ENCODE measurements at regions not wholly inside any gene's neighbourhood (a gene's known extent, or its start where the extent isn't known, plus 50 kb on each side); places are given as distances from the start of the nearest gene placed in this dataset.

GRCh38 chr5:173501922-173502321 is 114.5 kb downstream of the BOD1 start:
- H3K27me3 Mint-ChIP-seq: no peaks in the 10 kb centered on the region
- no peak overlapping the region for H3K27ac Mint-ChIP-seq
- peaks cover 8% of the 10 kb centered on the region for H3K4me1 Mint-ChIP-seq (ENCODE audit: unreplicated experiment)
- H3K9me3 Mint-ChIP-seq: no peaks in the 10 kb centered on the region
- no peaks in the 10 kb centered on the region for H3K36me3 Mint-ChIP-seq
- no peak overlapping the region for H3K4me3 Mint-ChIP-seq
- no peak for DNase-seq (ENCODE audit: extremely low spot score, unreplicated experiment)
- no peak for TF ChIP-seq CTCF (conservative IDR thresholded peaks at IDR 0.05)

DNA sequence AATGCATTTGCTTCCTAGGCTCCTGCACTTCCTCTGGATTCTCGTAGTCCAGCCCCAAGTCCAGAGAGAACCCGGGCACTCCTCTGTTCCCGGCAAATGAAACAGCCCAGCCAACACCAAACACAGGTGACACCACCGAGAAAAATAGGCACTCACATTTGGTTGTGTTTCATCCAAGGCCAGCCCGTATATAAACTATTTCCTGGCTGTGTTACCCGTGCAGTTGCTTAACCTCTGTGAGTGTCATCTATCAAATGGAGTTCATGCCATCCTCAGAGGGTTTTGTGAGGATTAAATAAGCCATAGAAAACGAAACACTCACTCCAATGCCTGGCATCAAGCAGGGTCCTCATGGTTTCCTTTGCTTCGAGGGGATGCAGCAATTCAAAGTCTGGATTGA is 115.2 kb downstream of the BOD1 start:
- Mint-ChIP-seq H3K27ac (no peak overlapping the region), H3K36me3 (no peaks in the 10 kb centered on the region), H3K4me3 (no peak overlapping the region), H3K9me3 (no peaks in the 10 kb centered on the region), H3K4me1 (ENCODE audit: unreplicated experiment) (peaks cover 8% of the 10 kb centered on the region), H3K27me3 (no peaks in the 10 kb centered on the region)
- DNase-seq (ENCODE audit: extremely low spot score, unreplicated experiment): no peak
- no peak for TF ChIP-seq CTCF (conservative IDR thresholded peaks at IDR 0.05)

- H3K27ac Mint-ChIP-seq: no peak overlapping the region
- peaks cover 8% of the 10 kb centered on the region for H3K4me1 Mint-ChIP-seq (ENCODE audit: unreplicated experiment)
Observed at GRCh38 chr5:173500213-173500560, 116.3 kb downstream of the BOD1 start.

GRCh38 chr5:173499471-173500212 is 116.8 kb downstream of the BOD1 start:
- Mint-ChIP-seq H3K27me3 (peaks cover 3% of the 10 kb centered on the region), H3K9me3 (no peaks in the 10 kb centered on the region), H3K27ac (no peak overlapping the region), H3K36me3 (no peaks in the 10 kb centered on the region), H3K4me1 (ENCODE audit: unreplicated experiment) (peaks cover 8% of the 10 kb centered on the region), H3K4me3 (no peak overlapping the region)
- no peak for TF ChIP-seq CTCF (conservative IDR thresholded peaks at IDR 0.05)
- DNase-seq (ENCODE audit: extremely low spot score, unreplicated experiment): no peak

More at GRCh38 chr5:173500213-173500560, 116.3 kb downstream of the BOD1 start:
- no peak for TF ChIP-seq CTCF (conservative IDR thresholded peaks at IDR 0.05)
- Mint-ChIP-seq H3K36me3 (no peaks in the 10 kb centered on the region), H3K4me3 (no peak overlapping the region), H3K27me3 (peaks cover 2% of the 10 kb centered on the region), H3K9me3 (no peaks in the 10 kb centered on the region)
- no peak for DNase-seq (ENCODE audit: extremely low spot score, unreplicated experiment)

DNA sequence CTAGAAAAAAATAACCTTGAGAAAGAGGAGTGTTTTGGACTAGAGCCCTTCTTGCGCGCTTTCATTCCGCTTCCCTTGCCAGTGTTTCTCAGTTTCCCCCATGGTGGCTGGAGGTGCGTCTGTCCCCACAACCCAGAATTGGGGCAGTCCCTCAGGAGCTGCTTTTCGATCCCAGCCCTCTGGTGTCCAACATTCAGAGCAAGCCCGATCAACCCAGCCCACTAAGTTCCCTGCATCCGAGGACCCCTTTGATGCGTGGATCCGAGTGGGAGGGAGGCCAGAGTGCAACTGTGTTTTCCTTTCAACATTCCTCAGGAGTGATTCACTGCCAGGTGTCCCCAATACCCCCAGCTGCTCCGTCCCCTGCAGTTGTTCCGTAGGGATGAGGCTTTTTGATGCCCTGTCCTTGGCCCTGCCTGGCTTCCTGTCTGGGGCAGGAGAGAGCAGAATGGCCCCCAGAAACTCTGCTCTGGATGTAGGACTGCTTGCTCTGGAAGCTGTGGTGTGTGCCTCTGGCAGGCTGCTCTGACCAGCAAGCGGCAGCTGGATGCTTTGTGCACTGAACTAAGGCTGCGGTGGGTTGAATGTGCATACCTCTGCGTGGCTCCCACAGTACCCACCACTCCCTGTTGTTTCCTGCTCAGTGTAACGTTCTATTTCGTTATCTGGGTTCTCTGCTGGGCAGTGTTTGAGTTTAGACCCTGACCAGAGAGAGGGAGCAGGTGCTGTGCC is 117.5 kb downstream of the BOD1 start:
- H3K4me3 Mint-ChIP-seq: no peak overlapping the region
- no peaks in the 10 kb centered on the region for H3K9me3 Mint-ChIP-seq
- TF ChIP-seq CTCF (conservative IDR thresholded peaks at IDR 0.05): no peak
- peaks cover 3% of the 10 kb centered on the region for H3K27me3 Mint-ChIP-seq
- no peak for DNase-seq (ENCODE audit: extremely low spot score, unreplicated experiment)
- H3K4me1 Mint-ChIP-seq (ENCODE audit: unreplicated experiment): peaks cover 8% of the 10 kb centered on the region
- H3K27ac Mint-ChIP-seq: no peak overlapping the region
- H3K36me3 Mint-ChIP-seq: no peaks in the 10 kb centered on the region

Data from type B pancreatic cell (in vitro differentiated cells).